Daoy (cell line): ENCODE measurements at regions not wholly inside any gene's neighbourhood (a gene's known extent, or its start where the extent isn't known, plus 50 kb on each side); places are given as distances from the start of the nearest gene placed in this dataset.
A peak's percentile ranks its signal among the peaks of the same experiment; 100 is the strongest.

ENCODE experiments used
- DNase-seq: peaks from one replicate; pipeline ENCODE4 v3.0.0-alpha.2; 2015; ENCODE audit warnings: low read depth

DNA sequence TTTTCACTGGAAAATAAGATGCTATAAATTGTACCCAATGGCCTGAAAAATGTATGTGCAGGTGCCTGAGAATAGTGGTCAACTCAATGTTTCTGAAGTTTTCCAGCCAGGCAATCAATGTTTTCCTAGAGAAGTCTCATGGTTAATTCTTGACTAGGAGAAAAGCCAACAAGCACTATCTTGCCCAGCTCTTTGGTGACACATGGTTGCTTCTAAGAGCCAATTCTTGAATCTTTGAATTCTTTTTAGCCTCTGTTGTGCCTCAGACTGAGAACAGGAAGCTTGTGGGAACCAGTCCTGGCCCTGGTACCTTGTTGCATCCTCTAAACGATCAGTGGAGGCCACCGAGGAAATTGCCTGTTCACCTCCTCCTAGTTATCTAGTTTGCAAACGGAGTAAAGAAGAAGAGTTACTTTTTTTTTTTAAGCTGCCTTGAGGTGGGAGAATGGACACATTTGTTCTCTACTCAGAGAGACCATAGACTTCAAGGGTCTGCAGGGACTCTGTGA lies 144.0 kb upstream of the MKLN1 start:
- no peak for DNase-seq

DNA sequence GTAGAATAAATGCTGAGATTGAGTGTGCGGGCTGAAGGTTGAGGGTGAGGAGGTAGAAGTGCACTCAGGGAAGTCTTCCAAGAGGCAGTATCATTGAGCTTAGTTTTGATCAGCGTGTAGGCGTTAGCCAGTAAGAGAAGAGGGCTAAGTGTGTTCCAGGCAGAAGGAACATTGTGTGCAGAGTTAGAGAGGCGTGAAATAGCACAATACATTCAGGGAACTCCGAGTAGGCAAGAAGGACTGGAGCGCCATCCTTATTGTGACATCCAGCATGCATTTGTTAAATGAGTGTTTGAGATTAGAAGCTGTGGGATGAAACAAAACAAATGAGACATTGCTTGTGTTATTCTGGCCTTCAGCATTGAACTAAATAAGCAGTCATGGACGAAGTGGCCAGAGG lies 140.9 kb upstream of the MKLN1 start:
- DNase-seq, result no peak

DNA sequence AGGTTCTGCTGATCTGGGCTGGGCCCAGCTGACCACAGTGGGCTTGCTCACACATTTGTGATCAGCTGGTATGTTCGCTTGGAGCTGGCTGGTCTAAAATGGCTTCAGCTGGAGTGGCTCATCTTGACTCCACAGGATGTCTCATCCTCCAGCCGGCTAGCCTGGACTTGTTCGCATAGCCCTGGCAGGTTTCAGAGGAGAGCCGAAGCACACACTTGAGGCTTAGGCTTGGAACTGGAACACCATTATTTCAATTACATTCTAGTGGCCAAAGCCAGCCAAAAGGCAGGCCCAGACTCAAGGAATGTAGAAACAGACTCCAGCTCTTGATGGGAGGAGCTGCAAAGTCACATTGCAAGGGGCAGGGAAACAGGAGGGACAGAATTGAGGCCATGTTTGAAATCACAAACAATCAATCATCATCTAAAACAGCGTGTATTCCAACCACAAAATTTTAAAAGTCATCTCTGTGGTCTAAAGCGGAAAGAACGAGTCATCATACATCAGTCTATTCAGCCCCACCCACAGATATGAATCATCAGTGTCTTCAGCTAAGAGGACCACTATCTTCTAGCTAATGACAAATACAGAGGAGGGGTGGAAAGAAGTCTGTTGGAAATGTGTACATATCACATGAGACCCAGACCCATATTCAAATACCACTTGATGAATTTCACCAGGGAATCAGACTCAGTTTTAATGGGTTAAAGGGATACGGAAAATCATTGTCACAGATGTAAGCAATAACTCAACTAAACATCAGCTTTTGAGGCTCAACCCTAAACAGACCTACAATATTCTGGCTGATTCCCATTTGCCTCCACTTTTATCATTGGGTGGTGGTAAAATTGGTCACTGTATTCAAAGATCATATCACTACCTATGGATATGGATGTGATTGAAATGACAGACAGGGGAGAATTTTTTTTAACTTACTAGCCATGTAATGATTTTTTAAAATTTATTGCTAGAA lies 139.0 kb upstream of the MKLN1 start:
- peak; percentile 96 for DNase-seq

DNA sequence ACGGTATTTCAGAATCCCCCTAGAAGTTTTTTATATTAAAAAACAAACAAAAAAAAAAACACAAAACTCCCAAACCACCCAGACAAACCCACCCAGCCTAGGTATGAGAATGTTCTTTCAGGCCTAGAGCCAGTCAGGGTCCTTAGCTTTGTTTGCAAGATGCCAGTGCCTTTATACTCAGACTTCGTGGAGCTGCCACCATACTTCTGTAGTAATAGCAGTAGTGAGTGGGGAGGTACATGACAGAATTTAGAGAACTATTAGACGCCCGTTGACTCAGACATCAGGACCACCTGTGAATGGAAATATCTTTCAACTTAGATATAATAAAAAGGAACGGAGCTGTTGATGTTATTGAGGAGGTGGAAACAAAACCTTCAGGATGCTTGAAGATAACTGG lies 138.2 kb upstream of the MKLN1 start:
- no peak for DNase-seq

DNA sequence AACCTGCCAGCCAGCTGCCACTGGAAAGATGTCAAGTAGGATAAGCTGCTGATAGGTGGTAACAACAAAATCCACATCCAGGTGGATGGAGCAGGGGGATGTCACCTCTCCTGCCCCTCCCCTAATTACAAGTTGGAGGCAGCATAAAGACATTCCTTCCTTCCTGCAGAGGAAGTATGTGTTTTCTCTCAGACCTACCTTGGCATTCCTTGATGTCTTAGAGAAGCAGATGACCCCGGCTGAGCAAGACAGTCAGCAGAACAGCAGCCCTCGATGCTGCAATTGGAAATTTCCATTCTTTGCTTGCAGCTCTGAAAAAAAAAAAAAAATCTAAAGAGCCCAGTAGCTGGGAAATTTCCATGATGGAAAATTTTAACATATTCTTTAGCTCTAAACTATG lies 137.5 kb upstream of the MKLN1 start:
- DNase-seq, result no peak

DNA sequence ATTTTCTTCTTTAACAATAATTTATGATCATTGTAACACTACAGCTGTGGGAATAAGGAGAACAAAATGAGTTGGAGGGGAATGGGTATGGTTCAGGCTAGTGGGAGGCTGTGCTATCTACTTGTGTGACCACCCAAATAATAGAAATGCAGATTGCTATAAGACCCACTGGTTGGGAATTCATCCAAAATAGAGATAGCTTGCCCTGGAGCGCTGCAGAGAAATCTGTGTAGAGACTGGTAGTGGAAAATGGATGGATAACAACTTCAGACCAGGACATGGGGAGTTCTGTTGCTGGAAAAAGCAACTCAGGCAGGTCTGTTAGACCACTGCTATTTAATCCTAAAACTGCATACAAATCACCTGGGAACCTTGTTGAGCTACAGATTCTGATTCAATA lies 137.1 kb upstream of the MKLN1 start:
- DNase-seq, result no peak

DNA sequence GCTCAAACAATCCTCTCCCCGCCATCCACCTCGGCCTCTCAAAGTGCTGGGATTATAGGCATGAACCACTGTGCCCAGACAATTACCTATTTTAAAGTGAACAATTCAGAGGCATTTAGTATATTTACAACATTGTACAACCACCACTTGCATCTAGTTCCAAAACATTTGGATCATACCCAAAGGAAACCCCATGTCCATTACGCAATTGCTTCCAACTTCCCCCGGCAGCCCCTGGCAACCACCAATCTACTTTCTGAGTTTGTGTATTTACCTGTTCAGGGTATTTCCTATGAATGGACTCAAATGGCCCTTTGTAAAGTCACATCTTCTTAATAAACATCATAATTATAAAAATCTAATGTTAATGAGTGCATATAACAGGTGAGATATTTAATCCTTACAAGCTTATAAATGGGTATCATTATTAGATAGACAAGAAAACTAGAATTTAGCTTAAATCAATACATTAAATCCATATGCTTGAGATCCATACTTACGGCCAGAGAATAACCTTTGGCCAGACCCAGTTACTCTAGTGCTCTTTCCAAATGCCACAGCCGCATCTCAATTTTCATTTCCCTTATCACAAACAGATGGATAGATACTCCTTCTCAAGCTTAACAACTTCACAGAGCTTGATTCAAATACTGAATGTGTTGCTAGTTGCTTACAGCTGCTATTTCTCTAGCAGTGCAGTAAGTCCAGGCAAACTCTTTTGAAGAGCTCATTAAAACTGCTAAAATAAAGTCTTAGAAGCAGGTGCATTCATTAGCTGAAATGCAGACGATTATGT lies 133.4 kb upstream of the MKLN1 start:
- no peak for DNase-seq

DNA sequence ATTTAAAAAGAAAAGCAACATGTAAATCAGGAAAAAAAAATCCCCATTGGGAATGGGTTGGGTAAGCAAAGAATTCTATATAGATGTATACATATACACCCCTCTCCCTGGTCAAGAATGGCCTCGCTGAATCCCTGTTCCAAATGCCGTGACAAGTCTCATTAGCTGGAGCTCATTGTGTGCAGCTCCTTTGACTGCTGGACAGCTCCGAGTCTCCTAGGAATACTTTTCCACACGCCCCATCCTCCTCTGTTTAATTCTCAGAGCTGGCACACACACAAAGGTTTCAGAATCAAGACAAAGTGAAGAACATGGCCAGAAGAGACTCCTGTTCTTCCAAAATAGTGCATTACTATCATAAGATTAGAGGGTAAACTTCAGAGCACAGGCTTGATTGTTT lies 130.9 kb upstream of the MKLN1 start:
- no peak for DNase-seq

DNA sequence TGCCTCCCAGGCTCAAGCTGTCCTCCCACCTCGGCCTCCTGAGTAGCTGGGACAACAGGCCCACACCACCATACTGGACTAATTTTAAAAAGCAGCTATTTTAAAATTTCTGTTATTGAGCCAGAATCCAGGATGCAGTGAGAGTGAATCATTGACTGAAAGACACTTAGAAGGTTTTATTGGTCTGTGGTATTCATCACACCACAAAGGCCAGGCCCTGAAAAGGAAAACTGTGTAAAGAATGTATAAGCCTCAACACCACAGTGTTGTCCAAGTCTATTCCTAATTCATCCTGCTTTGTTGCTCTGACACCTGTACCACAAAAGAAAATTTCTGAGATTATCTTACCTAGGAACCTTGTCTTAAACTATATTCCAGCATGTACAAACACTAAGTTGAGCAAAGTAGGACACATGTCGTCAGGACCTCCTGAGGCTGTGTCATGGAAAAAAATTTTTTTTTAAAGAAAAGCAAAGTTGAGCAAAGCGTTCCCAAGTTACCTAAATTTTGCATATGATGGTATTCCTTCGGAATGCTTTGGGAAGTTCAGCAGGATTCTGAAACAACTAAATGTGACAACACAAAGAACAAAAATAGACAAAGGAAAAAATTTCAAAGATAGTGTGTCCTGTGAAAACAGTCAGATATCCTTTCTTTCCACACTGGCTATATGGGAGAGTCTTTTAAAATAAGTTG lies 129.6 kb upstream of the MKLN1 start:
- peak; percentile 69 for DNase-seq

DNA sequence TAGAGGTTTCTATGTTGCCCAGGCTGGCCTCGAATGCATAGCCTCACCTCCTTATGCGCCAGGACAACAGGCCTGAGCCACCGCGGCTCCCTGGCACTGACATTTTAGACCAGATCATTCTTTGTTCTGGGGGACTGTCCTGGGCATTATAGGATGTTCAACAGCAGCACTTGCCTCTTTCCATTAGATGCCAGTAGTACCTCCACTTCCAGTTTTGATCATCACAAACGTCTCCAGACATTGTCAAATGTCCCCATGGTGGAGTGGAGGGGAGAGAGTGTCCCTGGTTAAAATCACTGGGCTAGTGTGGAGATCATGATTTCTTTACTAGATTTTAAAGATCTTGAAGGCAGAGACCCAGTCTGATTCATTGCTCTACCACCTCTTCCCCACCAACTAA lies 125.2 kb upstream of the MKLN1 start:
- DNase-seq, result no peak

DNA sequence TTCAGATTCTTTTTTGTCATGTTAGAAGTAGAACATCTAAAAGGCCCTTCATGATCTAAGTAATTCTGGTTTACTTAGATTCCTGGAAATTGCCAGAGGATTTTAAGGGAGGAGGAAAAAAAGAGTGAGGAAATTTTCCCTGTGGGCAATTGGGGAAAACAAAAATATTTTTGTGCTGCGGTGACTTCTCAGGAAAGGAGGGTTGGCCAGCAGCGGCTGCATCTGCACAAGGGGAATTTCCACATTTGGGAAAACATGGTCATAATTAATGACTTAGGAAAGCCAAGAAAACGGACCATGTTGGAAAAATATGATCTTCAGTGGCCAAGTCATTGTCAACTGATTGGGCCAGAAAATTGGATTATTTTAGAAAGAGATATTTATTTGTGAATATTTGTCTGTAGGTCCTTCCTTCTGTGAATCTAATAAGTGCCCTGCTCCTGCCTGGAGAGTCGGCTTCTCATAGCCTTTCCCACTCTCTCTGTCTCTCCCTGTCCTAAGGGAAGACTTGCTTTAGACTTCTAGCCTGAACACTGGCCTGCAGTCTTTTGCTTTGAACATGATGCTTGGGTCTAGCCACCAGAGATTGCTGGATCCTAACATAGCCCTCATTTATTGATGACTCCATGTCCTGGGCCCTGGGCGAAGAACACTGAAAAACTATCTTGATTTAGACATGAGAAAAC lies 124.2 kb upstream of the MKLN1 start:
- DNase-seq, result no peak

DNA sequence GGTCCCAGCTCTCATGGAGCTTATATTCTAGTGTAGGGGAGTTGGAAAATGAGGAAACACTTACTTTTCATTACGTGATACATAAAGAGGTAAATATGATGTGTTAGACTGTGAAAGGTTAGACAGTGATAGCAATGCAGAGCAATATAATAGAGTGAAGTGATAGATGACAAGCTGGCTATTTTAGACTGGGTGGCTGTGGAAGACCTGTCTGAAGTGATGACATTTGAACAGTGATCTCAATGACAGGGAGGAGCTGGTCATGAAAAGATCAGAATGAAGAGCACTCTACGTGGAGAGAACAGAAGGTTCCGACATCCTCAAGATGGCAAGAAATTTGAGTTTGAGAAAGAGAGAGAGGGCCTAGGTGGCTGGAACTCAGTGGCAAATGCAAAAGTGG lies 118.9 kb upstream of the MKLN1 start:
- no peak for DNase-seq

DNA sequence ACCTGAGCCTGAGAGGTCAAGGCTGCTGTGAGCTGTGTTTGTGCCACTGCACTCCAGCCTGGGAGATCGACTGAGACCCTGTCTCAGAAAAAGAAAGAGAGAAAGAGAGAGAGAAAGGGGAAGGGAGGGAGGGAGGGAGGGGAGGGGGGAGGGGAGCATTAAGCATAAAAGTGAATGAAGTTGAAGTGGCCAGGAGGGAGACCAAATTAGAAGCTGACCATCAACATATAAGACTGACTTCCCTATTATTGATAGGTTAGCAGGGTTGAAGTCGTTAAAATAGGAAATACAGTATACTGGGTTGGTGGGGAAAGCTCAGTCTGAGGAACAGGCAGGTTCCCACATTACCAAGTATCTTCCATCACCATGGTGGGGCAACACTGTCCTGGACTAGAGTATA lies 117.1 kb upstream of the MKLN1 start:
- DNase-seq, result no peak

DNA sequence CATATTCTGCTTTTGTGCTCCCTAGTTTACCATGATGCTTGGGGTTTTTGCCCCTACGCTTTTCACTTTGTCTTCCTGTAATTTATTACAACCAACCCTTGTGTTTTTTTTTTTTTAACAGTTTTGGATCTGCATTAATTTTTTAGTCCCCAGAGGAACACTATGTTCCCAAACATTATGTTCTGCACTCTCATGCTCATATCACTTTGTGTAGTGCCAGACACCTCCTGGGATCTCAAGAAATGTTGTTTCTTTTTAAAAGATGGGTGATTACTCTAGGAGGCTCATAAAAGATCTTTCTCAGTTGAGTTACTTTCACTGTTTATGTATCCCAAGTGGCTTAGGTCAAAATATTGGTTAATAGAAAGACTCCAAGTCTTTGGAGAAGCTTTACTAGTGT lies 116.2 kb upstream of the MKLN1 start:
- DNase-seq, result no peak

DNA sequence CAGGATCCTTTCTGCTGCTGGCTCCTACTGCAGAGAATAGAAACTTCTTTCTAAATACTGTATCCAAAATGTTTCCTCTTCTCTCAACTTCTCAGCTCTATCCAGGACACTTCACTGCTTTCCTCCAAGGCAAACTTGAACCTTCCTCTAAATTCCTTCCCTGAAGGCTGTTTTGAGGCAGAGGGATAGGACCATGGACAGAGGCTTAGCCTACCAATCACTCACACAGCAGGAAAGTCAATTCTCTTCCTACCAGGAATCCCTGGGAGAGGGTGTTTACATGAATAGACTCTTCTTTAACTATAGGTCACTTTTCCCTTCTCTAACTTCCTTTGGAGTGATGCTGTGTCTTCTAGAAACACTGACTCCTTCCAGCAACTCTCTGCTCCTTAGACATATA lies 115.6 kb upstream of the MKLN1 start:
- no peak for DNase-seq

DNA sequence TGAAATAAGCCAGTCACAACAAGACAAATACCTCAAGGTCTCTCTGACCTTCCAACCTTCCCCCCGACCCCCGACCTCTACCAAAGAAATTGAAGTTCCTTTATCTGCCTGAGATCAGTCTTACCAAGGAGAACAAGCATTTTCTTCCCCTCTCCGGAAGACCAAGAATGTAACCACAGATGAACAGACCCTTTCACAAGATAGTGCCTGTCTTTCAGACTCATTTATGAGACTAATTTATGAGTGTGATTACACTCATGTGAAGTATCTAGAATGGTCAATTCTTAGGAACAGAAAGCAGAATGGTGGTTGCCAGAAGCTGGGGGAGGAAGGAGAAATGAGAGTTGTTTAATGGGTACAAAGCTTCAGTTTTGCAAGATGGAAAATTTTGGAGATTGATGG lies 108.9 kb upstream of the MKLN1 start:
- DNase-seq, result no peak

DNA sequence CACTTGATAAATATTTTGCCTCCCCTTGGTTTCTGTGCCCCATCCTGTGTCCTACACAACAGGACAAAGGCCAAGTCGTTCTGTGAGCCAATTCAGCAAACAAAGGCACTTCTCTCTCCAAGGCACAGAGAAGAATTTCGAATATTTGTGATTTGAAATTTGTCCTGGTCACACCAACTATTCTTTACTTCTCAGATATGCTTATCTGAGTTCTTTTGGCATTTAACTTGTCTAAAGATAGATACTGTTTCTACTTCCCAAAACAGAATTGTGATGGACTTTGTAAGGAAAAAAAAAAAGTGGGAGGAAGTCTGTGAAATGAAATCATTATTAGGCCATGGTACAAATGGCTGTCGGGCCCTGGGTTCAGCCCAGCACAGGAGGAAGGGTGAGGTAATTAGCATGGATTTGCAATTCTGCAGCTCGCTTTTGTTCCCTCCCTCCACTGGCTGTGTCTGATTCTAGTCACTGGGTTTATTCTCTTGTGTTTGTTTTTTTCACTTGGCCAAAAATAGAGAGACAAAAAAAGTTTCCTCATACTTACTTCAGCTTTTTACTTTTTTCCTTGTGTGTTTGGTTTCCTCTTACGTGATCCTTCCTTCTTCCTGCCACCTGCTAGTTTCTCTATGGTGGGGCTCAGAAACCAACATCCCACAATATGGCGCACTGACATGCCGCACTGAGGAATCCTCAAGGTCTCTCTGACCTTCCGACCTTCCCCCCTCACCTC lies 108.2 kb upstream of the MKLN1 start:
- DNase-seq, result no peak

DNA sequence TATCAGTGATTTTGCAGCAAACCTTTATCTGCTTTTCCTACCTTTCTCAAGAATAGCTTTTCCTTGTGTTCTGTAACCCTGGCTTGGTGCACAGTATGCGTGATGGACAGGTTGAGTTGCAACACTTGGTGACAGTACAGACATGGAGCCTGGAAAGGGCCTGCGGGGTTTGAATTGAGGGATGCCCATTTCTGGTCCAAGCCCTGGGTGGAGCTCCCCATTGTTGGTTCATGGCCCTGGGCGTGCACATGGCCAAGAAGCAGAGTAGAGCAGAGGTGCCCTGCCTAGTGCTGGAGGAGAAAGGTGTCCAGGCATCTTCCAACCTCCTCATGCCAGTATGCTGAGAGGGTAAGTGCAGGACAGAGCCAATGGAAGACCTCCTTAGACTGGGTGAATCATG lies 106.6 kb upstream of the MKLN1 start:
- no peak for DNase-seq

DNA sequence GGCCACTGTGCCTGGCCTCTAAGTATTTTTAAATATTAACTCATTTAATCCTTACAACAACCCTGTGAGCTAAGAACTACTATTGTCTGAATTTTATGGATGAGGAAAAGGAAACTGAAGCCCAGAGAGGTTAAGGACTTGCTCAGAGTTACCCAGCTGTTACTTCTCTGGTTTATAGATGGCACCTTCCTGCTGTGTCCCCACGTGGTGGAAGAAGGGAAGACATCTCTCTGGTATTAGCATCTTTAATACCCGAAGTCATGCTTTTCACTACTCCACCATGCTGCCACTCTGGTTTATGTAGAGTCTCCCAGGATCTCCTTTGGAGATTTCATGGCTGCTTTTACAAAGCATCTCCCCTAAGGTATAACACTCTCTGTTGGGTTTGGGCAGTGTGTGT lies 105.5 kb upstream of the MKLN1 start:
- DNase-seq, result no peak

DNA sequence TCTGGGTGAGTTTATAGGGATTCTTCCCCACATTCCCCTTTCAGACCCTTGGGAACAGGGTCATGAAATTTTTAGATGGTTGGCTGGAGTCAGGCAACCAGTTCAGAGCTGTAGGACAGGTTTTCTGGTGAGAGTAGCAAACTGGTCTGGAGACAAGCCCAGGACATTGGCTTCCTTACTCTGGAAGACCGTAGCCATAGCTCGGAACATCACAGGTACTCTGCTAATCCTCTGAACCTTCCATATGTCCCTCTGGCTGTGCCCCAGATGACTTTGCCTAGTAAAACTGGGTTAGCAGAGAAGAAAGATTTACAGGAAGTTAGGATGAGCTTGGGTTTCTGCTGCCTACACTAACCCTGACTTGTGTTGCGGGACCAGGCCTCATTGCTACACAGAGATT lies 104.5 kb upstream of the MKLN1 start:
- no peak for DNase-seq

DNA sequence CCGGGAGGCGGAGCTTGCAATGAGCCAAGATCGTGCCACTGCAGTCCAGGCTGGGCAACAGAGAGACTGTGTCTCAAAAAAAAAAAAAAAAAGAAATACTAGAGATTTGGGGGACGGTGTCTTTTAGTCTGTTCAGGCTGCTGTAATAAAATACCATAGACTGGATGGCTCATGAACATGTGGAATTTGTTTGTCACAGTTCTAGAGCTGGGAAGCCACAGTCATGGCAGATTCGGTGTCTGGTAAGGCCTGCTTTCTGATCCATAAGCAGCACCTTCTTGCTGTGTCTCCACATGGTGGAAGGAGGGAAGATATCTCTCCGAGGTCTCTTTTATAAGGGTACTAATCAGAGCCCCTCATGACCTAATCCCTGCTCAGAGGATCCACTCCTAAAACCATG lies 102.7 kb upstream of the MKLN1 start:
- no peak for DNase-seq
